GM21515 (cell line): ENCODE measurements at regions not wholly inside any gene's neighbourhood (a gene's known extent, or its start where the extent isn't known, plus 50 kb on each side); places are given as distances from the start of the nearest gene placed in this dataset.

Experiments
- ATAC-seq: cut with Tn5 transposase; IDR thresholded peaks from one replicate; pipeline ENCODE4 v1.9.1; 2021; ENCODE audit not compliant: unreplicated experiment

DNA sequence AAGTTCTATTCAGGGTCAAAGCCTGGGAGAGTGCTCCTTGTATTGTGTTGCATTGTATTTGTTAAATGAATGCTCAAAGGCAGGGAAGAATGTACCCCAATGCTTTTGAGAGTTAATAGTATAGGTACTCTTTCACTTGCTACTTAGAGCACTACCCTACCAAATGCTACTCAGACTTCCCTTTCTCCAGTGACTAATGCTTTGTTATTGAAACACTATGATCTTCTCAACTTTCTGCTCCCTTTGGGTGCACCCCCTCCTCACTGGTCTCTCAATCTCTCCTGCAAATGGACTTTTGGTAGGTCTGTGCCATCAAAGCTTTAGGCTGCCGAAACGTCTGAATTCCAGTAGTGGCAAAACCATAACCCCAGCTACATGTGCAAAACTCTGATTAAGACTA, 177.7 kb upstream of the AHR start:
- no peak for ATAC-seq

DNA sequence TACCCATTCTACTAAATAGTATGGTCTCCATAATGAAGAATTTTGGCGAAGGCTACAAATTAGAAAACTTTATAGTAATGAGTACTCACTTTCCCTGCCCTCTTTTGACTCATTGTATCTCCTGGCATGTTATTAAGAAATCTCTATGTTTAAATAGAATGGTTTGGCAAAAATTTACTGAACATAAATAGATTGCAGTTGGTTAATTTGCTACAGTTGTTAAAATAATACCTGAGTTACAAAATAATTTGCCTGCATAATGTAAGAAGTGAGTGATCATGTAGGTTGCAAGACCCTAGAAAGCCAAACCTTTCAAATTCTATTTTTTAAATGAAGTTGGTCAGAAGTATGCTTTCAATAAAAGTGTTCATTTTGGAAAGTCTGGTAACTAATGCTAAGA, 176.8 kb upstream of the AHR start:
- no peak for ATAC-seq

DNA sequence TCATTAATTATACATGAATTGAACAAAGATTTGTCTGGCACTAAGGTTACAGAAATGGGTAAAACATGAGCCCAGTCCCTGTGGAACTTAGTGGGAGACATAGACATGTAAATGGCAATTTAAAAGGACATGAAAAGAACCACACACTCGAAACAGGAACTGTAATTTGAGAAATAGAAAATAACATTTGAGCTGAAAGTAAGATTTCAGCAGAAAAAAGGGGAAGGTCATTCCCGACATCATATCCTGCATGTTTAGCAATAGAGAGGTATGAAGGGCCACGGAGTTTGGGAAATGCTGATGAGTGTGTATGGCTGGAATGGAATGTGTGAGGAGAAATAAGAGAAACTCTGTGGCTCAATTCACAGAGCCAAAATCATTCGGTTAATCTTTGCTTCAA, 175.4 kb upstream of the AHR start:
- ATAC-seq, result peak; percentile 55

DNA sequence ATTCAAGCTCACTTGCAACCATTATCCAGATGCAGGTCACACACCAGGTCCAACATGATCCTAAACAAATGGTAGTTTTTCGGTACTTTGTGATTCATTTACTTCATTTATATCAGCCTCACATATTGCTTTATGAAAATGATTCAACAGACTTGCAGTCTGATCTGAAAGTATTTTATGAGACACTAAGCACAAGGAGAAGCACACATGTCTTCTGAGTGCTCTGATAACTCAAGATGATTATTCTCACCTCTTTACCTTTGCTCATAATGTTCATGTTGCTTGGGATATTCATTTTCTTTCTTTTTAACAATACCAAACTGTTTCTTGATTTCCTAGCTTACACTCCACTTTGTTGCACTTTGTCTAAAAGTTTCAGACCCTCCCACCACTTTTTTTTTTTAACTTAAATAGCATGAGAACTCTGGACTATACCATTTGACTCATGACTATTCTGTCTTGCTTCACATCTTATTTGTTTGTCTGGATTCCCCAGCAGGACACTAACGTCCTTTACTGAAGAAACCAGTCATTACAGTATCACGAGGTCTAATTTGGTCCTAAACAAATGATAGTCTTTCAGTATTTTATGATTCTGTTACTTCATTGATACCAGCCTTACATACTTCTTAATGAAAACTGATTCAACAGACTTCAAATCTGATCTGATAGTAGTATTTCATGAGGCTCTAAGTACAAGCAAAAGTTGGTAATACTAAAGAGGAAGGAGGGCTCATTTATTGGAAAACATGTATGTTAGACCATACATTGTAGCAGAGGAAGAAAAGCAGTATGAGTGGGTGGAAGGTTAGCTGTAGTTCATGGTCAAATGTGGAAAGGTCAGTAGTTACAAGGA, 171.8 kb upstream of the AHR start:
- peak; percentile 68 for ATAC-seq

DNA sequence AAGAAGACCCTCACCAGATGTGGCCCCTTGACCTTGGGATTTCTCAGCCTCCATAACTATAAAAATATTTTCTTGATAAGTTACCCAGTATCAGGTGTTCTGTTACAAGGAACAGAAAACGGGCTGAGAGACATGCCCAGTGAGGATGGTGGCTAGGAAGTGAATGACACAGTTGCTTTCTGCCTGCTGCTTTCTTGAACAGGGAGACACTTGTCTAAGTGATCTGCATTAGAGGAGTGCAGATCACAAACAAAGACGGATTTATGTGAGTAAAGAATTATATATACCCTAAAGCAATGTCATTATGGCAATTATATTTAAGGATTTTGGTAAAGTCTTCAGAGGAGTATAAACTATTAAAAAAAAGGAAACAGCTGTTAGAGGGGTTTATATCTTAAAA, 169.2 kb upstream of the AHR start:
- no peak for ATAC-seq

DNA sequence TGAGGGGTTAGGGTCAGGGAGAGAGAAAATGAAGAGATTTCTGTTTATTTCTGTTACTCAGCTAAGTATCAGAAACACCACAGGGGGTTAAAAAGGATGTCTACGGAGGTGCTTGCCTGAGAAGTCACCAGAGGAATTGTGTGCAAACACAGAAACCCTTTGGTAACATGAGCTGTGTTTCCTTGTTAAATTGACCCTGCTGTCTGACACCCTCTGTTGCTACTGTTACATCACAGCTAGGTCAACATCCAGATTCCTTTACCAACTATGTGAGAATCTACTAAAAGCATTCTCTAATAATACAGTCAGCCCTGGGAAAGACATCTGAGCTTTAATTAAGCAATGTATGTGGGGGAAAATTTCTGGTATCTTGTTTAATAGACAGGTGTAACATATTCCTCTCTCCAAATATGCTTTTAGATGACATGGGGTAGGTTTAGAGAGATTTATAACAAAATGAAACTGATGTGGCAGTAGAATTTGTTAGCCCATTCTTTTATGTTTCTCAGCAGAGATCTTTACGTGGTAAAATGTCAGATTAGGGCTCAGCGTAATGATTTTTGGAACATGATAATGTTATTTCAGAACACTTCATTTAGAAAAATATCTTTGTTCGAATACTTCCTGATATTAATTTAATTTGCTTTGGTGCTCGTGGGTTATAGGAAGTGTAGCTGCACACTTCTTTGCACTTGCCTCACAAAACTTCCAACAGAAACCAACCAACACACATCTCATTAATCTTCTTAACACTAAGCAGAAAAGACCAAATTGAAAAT, 168.0 kb upstream of the AHR start:
- no peak for ATAC-seq

DNA sequence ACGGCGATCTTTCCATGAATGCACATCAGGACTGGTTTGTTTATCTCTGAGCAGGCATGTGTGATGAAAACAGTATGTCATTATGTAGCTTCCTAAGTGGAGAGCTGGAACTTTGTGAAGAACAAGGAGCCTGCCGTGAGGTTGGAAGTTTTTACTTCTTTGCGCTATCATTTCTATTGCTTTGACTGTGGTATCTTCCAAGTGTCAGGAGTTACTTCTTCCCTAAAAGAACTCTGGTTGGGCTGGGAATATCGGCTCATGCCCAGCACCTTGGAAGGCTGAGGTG, 167.4 kb upstream of the AHR start:
- ATAC-seq, result no peak

DNA sequence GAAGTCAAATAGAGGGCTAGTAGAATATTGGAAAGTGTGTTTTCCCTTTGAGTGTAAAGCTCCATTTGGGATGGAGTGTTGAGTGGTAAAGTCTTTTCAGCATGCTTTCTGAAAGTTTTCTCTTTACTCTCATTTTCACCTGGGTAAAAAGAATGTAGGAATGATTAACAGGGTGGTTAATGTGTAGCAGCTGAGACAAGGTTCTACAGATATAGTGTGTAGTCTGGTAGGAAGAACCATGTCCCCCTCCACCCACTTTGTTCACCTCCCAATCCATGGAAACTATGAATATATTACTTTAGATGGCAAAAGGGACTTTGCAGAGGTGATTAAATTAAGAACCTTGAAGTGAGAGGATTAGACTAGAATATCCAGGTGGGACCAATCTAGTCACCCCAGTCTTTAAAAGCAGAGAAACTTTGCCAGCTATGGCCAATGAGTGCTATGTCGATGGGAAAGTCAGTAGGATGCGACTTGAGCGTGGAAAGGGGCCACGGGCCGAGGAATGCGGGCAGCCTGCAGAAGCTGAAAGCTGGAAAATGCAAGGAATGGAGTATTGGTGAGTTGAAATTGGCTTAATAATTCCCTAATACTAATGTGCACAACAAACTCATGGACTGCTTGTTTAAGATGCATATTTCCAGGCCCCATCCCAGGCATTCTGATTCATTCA, 166.3 kb upstream of the AHR start:
- ATAC-seq, result peak; percentile 38

DNA sequence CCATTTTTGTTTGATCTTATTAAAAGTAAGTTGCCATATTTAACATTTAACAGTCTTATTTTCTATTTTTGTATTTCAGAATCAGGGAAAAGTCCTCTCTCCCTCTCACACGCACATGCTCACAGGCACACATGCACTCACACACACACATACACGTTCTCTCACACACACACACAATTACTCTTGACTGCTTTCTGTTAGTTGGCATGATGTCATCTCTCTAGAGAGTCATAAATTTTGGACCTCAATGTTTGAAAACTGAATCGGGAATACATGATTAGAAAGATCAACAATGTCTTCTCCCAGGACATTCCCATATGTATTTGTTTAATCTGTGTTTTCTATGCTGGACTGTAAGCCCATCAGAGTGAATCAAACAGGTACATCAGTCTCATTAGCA, 165.7 kb upstream of the AHR start:
- no peak for ATAC-seq

DNA sequence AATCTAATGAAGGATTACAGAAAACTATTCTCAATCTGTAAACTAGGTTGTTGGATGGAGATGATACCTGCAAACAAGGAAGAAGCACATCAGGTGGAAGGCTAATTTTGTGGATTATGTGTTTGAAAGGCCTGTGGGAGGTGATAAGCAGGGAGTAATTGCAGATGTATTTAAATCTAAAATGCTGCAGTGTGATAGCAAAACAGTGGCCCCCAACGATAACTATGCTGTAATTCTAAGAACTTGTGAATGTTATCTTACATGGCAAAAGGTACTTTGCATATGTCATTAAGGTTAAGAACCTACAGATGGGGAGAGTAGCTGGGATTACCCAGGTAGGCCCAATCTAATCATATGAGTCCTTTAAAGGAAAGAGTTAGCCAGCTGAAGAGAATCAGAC, 164.5 kb upstream of the AHR start:
- no peak for ATAC-seq

DNA sequence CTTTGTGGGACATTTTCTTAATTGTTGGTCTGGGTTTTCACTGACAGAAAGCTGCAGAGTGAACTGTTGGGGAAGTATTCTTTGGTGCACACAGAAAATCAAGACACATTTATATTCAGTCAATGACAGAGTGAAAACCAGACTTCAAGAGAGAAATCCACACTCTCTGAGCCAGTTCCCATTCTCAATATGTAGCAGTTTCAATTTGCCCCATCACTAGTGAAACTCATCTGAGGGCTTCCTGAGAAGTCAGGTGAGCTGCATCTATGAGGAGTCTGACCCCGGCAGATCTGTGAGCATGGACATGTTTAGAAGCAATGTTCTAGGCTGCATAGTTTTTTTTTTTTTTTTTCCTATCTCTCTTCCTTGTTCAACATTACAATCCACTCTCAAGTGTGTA, 163.7 kb upstream of the AHR start:
- peak; percentile 92 for ATAC-seq

DNA sequence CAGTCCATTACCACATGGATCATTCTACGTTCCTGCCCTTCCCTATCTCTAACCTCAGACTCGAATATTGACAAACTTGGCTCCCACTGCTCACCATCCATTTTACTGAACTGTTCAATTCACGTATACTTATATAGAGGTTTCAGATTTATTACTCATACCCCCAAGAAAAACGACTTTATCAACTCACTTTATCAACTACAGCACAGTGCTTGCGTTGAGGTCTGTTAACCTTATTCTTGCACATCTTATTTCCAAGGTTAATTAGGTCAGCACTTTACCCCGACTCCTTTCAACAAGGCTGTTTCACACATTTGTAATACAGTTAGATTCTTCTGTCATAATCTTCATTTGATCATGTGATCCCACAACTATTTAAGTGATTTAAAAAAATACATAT, 162.3 kb upstream of the AHR start:
- ATAC-seq, result no peak

DNA sequence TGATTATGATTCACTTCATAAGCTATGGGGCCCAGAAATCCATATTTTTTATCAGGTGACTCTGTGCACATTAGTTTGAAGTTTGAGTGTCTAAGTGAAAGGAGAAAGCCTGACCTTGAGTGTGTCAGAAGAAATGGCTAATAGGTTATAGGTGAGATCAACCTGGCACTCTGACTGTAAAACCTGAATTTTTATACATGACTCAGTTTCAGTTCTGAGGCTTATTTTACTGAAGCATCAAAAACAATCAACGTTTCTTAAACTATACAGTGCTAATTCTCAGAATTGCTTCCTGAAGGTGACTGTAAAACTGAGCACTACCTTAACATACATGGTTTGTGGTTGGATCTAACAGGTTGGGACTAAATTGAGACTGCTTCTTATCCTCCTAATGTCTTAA, 159.4 kb upstream of the AHR start:
- ATAC-seq, result no peak

DNA sequence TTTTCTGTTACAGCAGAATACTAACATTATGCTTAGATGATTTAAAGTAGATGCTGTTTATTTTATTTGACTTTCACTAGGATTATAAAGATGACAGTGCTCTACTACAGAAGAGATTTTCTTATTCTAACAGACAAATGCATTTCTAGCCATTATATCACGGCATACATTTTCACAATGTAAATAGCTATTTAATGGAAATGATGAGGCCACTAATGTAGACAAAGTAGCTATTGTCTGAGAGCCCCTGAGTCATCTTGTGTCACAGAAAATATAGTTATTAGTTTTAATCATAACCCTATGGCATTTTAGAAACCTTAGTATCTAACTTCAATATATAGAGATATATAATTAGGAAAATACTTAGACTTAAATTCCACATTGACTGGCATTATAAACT, 158.0 kb upstream of the AHR start:
- no peak for ATAC-seq

DNA sequence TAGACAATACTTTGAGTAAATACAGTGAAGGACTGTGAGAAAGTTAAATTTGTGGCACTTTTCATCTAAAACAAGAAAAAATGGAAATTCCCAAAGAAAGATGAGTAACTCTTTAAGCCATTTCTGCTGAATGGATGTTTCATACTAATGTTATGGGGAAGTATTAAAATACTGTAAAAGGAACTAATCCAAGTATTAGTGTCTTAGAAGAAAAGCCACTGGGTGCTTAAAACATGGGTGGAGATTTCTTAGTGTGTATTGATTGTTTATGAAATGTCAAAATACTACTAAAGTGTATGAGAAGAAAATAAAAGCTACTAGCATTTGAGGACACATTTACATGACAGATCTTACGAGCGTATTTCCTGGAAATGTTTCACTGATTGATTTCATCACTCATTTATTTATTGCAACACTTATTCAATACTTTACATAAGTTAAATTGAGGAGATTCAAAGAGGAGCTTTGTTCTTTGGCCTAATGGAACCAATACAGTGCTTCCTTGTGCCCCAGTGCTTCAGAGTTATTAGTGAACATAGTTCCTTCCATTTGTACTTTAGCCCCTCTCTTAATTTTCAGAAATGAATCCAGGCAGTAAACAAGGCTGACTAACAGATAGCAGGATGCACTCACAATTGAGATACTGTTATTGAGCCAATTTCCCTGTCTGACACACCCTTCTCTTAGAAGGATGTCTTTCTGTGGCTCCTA, 155.5 kb upstream of the AHR start:
- ATAC-seq, result no peak

DNA sequence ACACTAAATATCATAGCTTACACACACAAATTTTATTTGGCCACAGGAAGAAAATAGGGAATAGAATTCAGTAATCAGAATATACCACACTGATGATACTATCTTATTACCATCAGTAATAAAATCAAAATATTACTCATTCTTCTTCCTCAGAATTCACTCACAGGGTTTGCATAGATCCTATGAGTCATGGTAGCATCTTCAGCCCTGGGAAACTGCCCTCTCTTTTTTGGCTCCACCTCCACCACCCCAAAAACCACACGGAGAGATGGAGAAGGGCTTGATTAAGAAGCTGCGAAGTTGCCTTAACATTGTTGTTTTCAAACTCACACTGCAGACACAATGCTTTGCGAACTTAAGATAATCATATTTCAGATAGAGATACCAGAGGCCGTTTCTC, 154.1 kb upstream of the AHR start:
- ATAC-seq, result no peak

DNA sequence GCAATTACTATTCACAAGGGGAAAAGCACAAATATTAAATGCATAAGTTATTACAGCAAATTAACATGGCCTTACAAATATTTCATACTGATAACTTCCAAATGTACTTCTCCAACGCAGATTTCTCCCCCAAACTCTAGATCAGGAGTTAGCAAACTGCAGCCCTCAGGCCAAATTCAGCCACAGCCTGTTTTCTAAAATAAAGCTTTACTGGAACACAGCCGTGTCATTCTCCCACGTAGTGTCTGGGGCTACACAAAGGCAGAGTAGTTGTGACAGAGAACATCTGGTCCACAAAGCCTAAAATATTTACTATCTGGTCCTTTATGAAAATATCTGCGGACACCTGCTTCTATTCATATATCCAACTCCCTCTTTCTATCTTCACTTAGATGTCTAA, 151.8 kb upstream of the AHR start:
- ATAC-seq, result no peak

DNA sequence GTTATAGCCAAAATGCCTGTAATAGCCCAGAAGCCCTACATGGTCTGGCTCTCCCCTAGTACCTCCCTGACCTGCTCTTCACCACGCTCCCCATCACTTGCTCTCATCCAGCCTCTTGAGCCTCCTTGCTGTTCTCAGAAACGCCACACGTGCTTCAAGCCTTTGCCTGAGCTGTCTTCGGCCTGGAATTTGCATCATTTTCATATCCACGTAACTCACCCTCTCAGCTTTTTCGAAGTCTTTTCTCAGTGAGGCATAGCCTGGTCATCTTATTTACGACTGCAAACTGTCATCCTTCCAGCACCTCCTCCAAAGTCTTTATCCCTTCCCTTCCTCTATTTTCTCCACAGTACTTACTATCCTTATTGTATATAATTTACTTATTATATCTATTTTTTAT, 151.0 kb upstream of the AHR start:
- ATAC-seq, result no peak

DNA sequence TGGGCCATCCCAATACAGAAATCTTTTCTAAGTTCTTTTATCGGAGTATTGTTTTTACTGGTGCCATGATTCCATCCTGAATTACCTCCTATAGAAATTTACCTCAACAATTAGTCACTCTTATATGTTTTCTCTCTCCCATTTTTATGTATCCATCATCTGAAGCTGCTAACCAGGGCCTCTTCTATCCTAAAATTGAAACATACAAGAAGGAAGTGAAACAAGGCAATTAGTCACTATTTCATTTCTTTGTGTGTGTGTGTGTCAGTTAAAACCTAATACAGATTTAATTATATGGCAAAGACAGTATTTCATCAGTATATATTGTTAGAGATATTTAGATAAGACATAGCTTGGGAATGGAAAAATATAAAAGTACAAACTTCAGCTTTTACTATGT, 148.4 kb upstream of the AHR start:
- peak; percentile 76 for ATAC-seq

DNA sequence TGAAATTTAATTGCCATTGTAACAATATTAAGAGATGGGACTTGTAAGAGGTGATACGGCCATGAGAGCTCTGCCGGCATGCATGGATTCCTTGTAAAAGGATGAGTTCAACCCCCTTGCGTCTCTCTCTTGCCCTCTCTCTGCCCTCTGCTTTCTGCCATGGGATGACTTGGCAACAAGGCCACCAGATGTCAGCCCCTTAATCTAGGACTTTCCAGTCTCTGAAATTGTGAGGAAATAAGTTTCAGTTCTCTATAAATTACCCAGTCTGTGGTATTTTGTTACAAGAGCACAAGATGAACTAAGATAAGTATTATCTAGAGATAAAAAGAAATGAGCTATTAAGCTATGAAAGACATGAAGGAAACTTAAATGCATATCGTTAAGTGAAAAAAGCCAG, 145.7 kb upstream of the AHR start:
- ATAC-seq, result no peak

DNA sequence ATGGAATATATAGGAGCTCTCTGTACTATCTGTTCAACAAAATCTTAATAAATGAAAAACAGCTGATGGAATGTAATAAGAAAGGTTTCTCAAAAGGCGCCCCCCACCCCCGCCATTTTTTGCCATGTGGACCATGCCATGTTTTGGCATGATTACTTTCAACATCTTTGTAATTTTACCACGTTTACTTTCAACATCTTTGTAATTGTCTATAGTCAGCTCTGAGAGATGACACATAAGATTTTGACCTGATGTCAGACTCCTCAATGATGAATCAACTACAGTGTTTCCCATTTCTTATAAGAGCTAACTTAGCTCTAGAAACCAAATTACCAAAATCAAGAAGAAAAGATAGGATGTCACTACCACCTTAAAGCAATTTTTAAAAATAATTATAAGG, 144.9 kb upstream of the AHR start:
- no peak for ATAC-seq

DNA sequence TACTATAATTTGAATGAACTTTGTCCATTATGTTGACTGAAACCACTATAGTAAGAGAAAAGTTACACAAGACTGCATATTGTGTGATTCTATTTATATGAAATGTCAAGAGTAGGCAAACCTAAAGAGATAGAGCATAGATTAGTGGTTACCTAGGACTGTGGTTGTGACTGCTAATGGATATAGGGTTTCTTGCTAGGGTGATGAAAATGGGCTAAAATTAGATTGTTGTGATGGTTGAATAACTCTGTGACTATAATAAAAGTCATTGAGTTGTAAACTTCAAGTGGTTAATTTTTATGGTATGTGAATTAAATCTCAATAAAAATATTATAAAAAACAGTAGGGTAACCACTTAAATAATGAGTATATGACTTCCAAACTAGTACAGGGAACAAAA, 142.9 kb upstream of the AHR start:
- no peak for ATAC-seq
